H1 (cell line): ENCODE measurements at regions not wholly inside any gene's neighbourhood (a gene's known extent, or its start where the extent isn't known, plus 50 kb on each side); places are given as distances from the start of the nearest gene placed in this dataset.

Experiments used
- CTCF ChIA-PET: fragments of 300-600 bp; sonication (Branson Sonifier 250); formaldehyde crosslinking; loops from one replicate; lab custom pipeline; 2021; ENCODE audit not compliant: partially characterized antibody; lab: Charles Lee
- POLR2A ChIA-PET: fragments of 300-600 bp; sonication (Branson Sonifier 250); formaldehyde crosslinking; loops from one replicate; lab custom pipeline; 2021; ENCODE audit warnings: inconsistent platforms; ENCODE audit not compliant: partially characterized antibody; lab: Charles Lee
- DNase-seq, 2 experiments: peaks; one replicate each; pipeline versions ENCODE4 v3.0.0 to v3.0.0-alpha.2; 2010 to 2022; ENCODE audit warnings: low spot score in 2 of 2, low read depth in 1 of 2, mixed read lengths in 1 of 2
- FAIRE-seq: peaks from 2 replicates; lab custom pipeline; 2011; peaks lifted over from hg19 to GRCh38; lab: Jason Lieb, UNC
- H2AFZ ChIP-seq: 2 replicates; pipeline ENCODE4 v1.8.1; 2012; ENCODE audit warnings: low read length, inconsistent platforms
- H2AK5ac ChIP-seq: 2 replicates; pipeline ENCODE4 v1.6.1; 2013; ENCODE audit warnings: low read depth, low read length
- H2BK120ac ChIP-seq: replicated peaks from 2 replicates; pipeline ENCODE3; 2013; ENCODE audit warnings: low read depth, low read length, inconsistent platforms
- H2BK12ac ChIP-seq: 2 replicates; pipeline ENCODE4 v1.6.1; 2013; ENCODE audit warnings: low read depth, low read length
- H2BK15ac ChIP-seq: 2 replicates; pipeline ENCODE4 v1.6.1; 2013; ENCODE audit warnings: low read length
- H2BK20ac ChIP-seq: 2 replicates; pipeline ENCODE4 v1.6.1; 2013; ENCODE audit warnings: low read length
- H2BK5ac ChIP-seq: 2 replicates; pipeline ENCODE4 v1.6.1; 2013; ENCODE audit warnings: low read depth, low read length
- H3K14ac ChIP-seq: 2 replicates; pipeline ENCODE4 v1.6.1; 2013; ENCODE audit warnings: inconsistent platforms; ENCODE audit not compliant: insufficient read length
- H3K18ac ChIP-seq: 2 replicates; pipeline ENCODE4 v1.6.1; 2013; ENCODE audit warnings: low read length; ENCODE audit errors: extremely low read depth
- H3K23ac ChIP-seq: 2 replicates; pipeline ENCODE4 v1.6.1; 2013; ENCODE audit warnings: inconsistent platforms; ENCODE audit not compliant: insufficient read length
- H3K23me2 ChIP-seq: 2 replicates; pipeline ENCODE4 v1.6.1; 2013; ENCODE audit warnings: low read depth, low read length
- H3K27ac ChIP-seq: 2 replicates; pipeline ENCODE4 v1.6.1; 2011; ENCODE audit warnings: low read depth, low read length, inconsistent platforms
- H3K27me3 ChIP-seq, 4 experiments: replicated peaks in 1 of 4; 1 replicate in 1 of 4; 2 replicates in 3 of 4; pipeline versions ENCODE4 v1.6.1 to v1.8.1; 2011 to 2013; ENCODE audit warnings: low read length in 3 of 4, mild to moderate bottlenecking in 3 of 4, inconsistent platforms in 2 of 4, mixed read lengths in 2 of 4, moderate library complexity in 1 of 4; ENCODE audit not compliant: control insufficient read depth in 3 of 4, insufficient read depth in 3 of 4; ENCODE audit errors: extremely low read depth in 1 of 4
- H3K36me3 ChIP-seq, 4 experiments: 2 replicates each; pipeline versions ENCODE4 v1.6.1 to v1.8.1; 2011 to 2013; ENCODE audit warnings: mild to moderate bottlenecking in 4 of 4, low read length in 3 of 4, moderate library complexity in 2 of 4, control low read depth in 1 of 4, inconsistent platforms in 1 of 4; ENCODE audit not compliant: insufficient read depth in 4 of 4, control insufficient read depth in 2 of 4
- H3K4ac ChIP-seq: replicated peaks from 2 replicates; pipeline ENCODE3; 2013; ENCODE audit warnings: low read length, low read depth, mixed read lengths, inconsistent platforms; ENCODE audit not compliant: insufficient read length
- H3K4me1 ChIP-seq, 4 experiments: replicated peaks in 1 of 4; 1 replicate in 1 of 4; 2 replicates in 3 of 4; pipeline versions ENCODE4 v1.6.1 to v1.8.1; 2011 to 2013; ENCODE audit warnings: low read length in 3 of 4, inconsistent platforms in 2 of 4, mixed read lengths in 1 of 4; ENCODE audit not compliant: insufficient read depth in 4 of 4, control insufficient read depth in 3 of 4
- H3K4me2 ChIP-seq, 2 experiments: 2 replicates each; pipeline versions ENCODE4 v1.6.1 to v1.8.1; 2011 to 2013; ENCODE audit warnings: low read depth in 2 of 2, low read length in 2 of 2, control low read depth in 1 of 2, inconsistent platforms in 1 of 2, mild to moderate bottlenecking in 1 of 2; ENCODE audit not compliant: insufficient read depth in 1 of 2
- H3K4me3 ChIP-seq, 4 experiments: fragments of 200-600, 300-600 bp in 1 of 4; sonication (generic), shearing (Covaris generic), sonication (Bioruptor Twin) in 1 of 4; 2 replicates each; pipeline versions ENCODE4 v1.5.1 to v1.8.1; 2011 to 2016; ENCODE audit warnings: low read length in 4 of 4, low read depth in 3 of 4, control low read depth in 2 of 4, inconsistent platforms in 2 of 4, mild to moderate bottlenecking in 2 of 4, mixed read lengths in 1 of 4, moderate library complexity in 1 of 4; ENCODE audit not compliant: insufficient read depth in 2 of 4; ENCODE audit errors: extremely low read depth in 1 of 4
- H3K56ac ChIP-seq: replicated peaks from 2 replicates; pipeline ENCODE3; 2013; ENCODE audit warnings: low read depth, mild to moderate bottlenecking, mixed read lengths, low read length, inconsistent platforms; ENCODE audit not compliant: insufficient read length
- H3K79me1 ChIP-seq: 2 replicates; pipeline ENCODE4 v1.6.1; 2013; ENCODE audit warnings: low read depth, low read length, control low read depth
- H3K79me2 ChIP-seq, 2 experiments: 2 replicates each; pipeline versions ENCODE4 v1.6.1 to v1.8.1; 2012 to 2013; ENCODE audit warnings: low read length in 2 of 2, mild to moderate bottlenecking in 2 of 2, inconsistent platforms in 1 of 2; ENCODE audit not compliant: insufficient read depth in 2 of 2, control insufficient read depth in 1 of 2
- H3K9ac ChIP-seq, 4 experiments: replicated peaks in 1 of 4; 1 replicate in 1 of 4; 2 replicates in 3 of 4; pipeline versions ENCODE4 v1.6.1 to v1.8.1; 2011 to 2013; ENCODE audit warnings: low read depth in 3 of 4, low read length in 3 of 4, control low read depth in 2 of 4, mild to moderate bottlenecking in 2 of 4, moderate library complexity in 2 of 4, inconsistent platforms in 1 of 4; ENCODE audit errors: extremely low read depth in 1 of 4
- H3K9me3 ChIP-seq, 2 experiments: 2 replicates each; pipeline versions ENCODE4 v1.6.1 to v1.8.1; 2012 to 2013; ENCODE audit warnings: mild to moderate bottlenecking in 2 of 2, moderate library complexity in 2 of 2, control low read depth in 1 of 2, inconsistent platforms in 1 of 2, low read depth in 1 of 2, low read length in 1 of 2, mixed read lengths in 1 of 2; ENCODE audit not compliant: insufficient read depth in 2 of 2
- H4K20me1 ChIP-seq, 2 experiments: replicated peaks in 1 of 2; 2 replicates each; pipeline versions ENCODE3 to v1.8.1; 2011 to 2013; ENCODE audit warnings: inconsistent platforms in 2 of 2, low read length in 2 of 2, mild to moderate bottlenecking in 1 of 2; ENCODE audit not compliant: insufficient read depth in 2 of 2, control insufficient read depth in 1 of 2
- H4K5ac ChIP-seq: 2 replicates; pipeline ENCODE4 v1.6.1; 2013; ENCODE audit warnings: low read length, low read depth, mixed read lengths, inconsistent platforms; ENCODE audit not compliant: insufficient read length
- H4K8ac ChIP-seq: 2 replicates; pipeline ENCODE4 v1.8.0; 2013; ENCODE audit warnings: mild to moderate bottlenecking, moderate library complexity, low read length, inconsistent platforms; ENCODE audit not compliant: insufficient read depth; ENCODE audit errors: extremely low read depth
- H4K91ac ChIP-seq: replicated peaks from 2 replicates; pipeline ENCODE3; 2013; ENCODE audit warnings: low read length, mixed read lengths, inconsistent platforms; ENCODE audit not compliant: insufficient read length
- BRCA1 ChIP-seq: IDR thresholded peaks from 2 replicates; pipeline ENCODE4 v1.6.1; 2012; ENCODE audit warnings: low read depth, low read length, improper control_type of control experiment
- CBX5 ChIP-seq: fragments of 300-800, 300-1000 bp; sonication (generic); IDR thresholded peaks from 2 replicates; pipeline ENCODE4 v1.7.1; 2016; ENCODE audit warnings: antibody characterized with exemption, low read length, low read depth
- CREB1 ChIP-seq: IDR thresholded peaks from 2 replicates; pipeline ENCODE4 v1.6.1; 2012; ENCODE audit warnings: inconsistent platforms
- JUN ChIP-seq: IDR thresholded peaks from 2 replicates; pipeline ENCODE4 v1.6.1; 2011; ENCODE audit warnings: low read depth, mild to moderate bottlenecking, improper control_type of control experiment, low read length
- MAX ChIP-seq: IDR thresholded peaks from 2 replicates; pipeline ENCODE4 v1.6.1; 2012; ENCODE audit warnings: inconsistent platforms
- POLR2A ChIP-seq, 2 experiments: IDR thresholded peaks; 1 replicate in 1 of 2; 2 replicates in 1 of 2; pipeline ENCODE4 v1.6.1; 2011; ENCODE audit warnings: low read depth in 2 of 2, low read length in 2 of 2, mild to moderate bottlenecking in 2 of 2; ENCODE audit errors: control extremely low read depth in 1 of 2
- RFX5 ChIP-seq: IDR thresholded peaks from 2 replicates; pipeline ENCODE4 v1.6.1; 2011; ENCODE audit warnings: low read depth, low read length, improper control_type of control experiment, borderline replicate concordance
- SAP30 ChIP-seq: fragments of 300-600 bp; sonication (generic); IDR thresholded peaks from 2 replicates; pipeline ENCODE4 v1.7.1; 2012; ENCODE audit warnings: low read length, moderate library complexity, mild to moderate bottlenecking, inconsistent platforms; ENCODE audit not compliant: insufficient read depth, insufficient replicate concordance
- SP1 ChIP-seq: IDR thresholded peaks from 2 replicates; pipeline ENCODE4 v1.6.1; 2011; ENCODE audit warnings: low read depth, low read length
- SP2 ChIP-seq: IDR thresholded peaks from 2 replicates; pipeline ENCODE4 v1.6.1; 2012; ENCODE audit warnings: mild to moderate bottlenecking, low read length, inconsistent platforms
- TAF7 ChIP-seq: optimal IDR thresholded peaks from 2 replicates; pipeline ENCODE3; 2011; ENCODE audit warnings: low read depth, mild to moderate bottlenecking, inconsistent platforms, low read length, moderate library complexity, borderline replicate concordance
- YY1 ChIP-seq: IDR thresholded peaks from 2 replicates; pipeline ENCODE4 v1.6.1; 2011; ENCODE audit warnings: low read depth, mild to moderate bottlenecking, low read length
- WGBS, 2 experiments: shearing (Covaris generic) in 1 of 2; methylation state at CpG; one replicate each; pipeline versions ENCODE4 v1.1.6 to v1.1.7; 2013 to 2015; ENCODE audit warnings: low lambda C conversion rate in 2 of 2, mixed read lengths in 2 of 2, inconsistent platforms in 1 of 2, low coverage in 1 of 2, missing lambda C conversion rate in 1 of 2; ENCODE audit not compliant: insufficient replicate concordance in 2 of 2, insufficient coverage in 1 of 2, insufficient read length in 1 of 2; ENCODE audit errors: extremely low coverage in 1 of 2, missing lambda C conversion rate in 1 of 2; 5-methylcytosine and 5-hydroxymethylcytosine counted together

GRCh38 chr2:180846756-180847472, 133.5 kb upstream of the UBE2E3 start:
- ChIA-PET CTCF (no interaction called here), POLR2A (no interaction called here)
- no peak overlapping the region for H3K4ac ChIP-seq

More at GRCh38 chr2:180846756-180847472, 133.5 kb upstream of the UBE2E3 start:
- no peak for FAIRE-seq
- Histone ChIP-seq H3K56ac (no peak overlapping the region), H4K5ac (no peak overlapping the region), H4K8ac (no peak overlapping the region), H3K23ac (no peak overlapping the region), H3K4me1 (no peaks in the 10 kb centered on the region), H3K18ac (no peak overlapping the region), H2BK120ac (no peak overlapping the region), H2AK5ac (no peak overlapping the region)
- WGBS, 2 experiments = 76% methylated on average over 3 of the region's 3 CpGs; no CpG with 5 or more reads in 1 of the 2 experiments
- no peak for TF ChIP-seq YY1
- TF ChIP-seq SAP30 = no peak
- no peak for TF ChIP-seq CREB1
- TF ChIP-seq TAF7 = no peak
- no peak for TF ChIP-seq RFX5
- no peak for TF ChIP-seq MAX
- no peak for TF ChIP-seq SP2
- TF ChIP-seq BRCA1 = no peak
- no peak for TF ChIP-seq POLR2A (IDR thresholded peaks at IDR 0.05; ENCODE audit: control extremely low read depth in 1 of 2, low read depth in 2 of 2, low read length in 2 of 2)
- TF ChIP-seq CBX5 = no peak
- no peak for TF ChIP-seq JUN
- TF ChIP-seq SP1 = no peak
- TF ChIP-seq, all 59 proteins: peak for 0
- Histone ChIP-seq H4K91ac (no peak overlapping the region), H2BK15ac (no peak overlapping the region), H3K27me3 (no peaks in the 10 kb centered on the region), H3K79me2 (no peaks in the 10 kb centered on the region), H2AFZ (no peak overlapping the region), H3K9ac (no peak overlapping the region), H3K14ac (no peak overlapping the region), H3K9me3 (no peaks in the 10 kb centered on the region), H3K4me2 (no peak overlapping the region), H3K36me3 (no peaks in the 10 kb centered on the region), H3K79me1 (no peaks in the 10 kb centered on the region), H4K20me1 (no peaks in the 10 kb centered on the region), H2BK5ac (no peak overlapping the region), H3K23me2 (no peaks in the 10 kb centered on the region), H2BK12ac (no peak overlapping the region), H2BK20ac (no peak overlapping the region), H3K4me3 (no peak overlapping the region), H3K27ac (no peak overlapping the region)
- DNase-seq = no peak
